GM21360 (cell line): ENCODE measurements at regions not wholly inside any gene's neighbourhood (a gene's known extent, or its start where the extent isn't known, plus 50 kb on each side); places are given as distances from the start of the nearest gene placed in this dataset.
A peak's percentile ranks its signal among the peaks of the same experiment; 100 is the strongest.
"Not testable (repeated sequence)": the region's sequence is repeated elsewhere in the genome, so short reads cannot be mapped to it uniquely, and the experiment has no call there.

Experiments
- ATAC-seq: cut with Tn5 transposase; IDR thresholded peaks from one replicate; pipeline ENCODE4 v1.9.1; 2021; ENCODE audit warnings: mild to moderate bottlenecking, moderate library complexity; ENCODE audit not compliant: unreplicated experiment

GRCh38 chr4:181051931-181052330 is 1191.3 kb upstream of the TENM3 start:
- ATAC-seq: no peak

- ATAC-seq: no peak
Observed at GRCh38 chr4:181061787-181062186, 1181.4 kb upstream of the TENM3 start.

- ATAC-seq: no peak
Observed at GRCh38 chr4:181063212-181063611, 1180.0 kb upstream of the TENM3 start.

- no peak for ATAC-seq
Observed at GRCh38 chr4:181077341-181077740, 1165.9 kb upstream of the TENM3 start.

GRCh38 chr4:181078196-181078595 is 1165.0 kb upstream of the TENM3 start:
- no peak for ATAC-seq

GRCh38 chr4:181083757-181084361 is 1159.3 kb upstream of the TENM3 start:
- ATAC-seq: no peak

GRCh38 chr4:181085557-181085956 is 1157.6 kb upstream of the TENM3 start:
- ATAC-seq: no peak

GRCh38 chr4:181105487-181105886 is 1137.7 kb upstream of the TENM3 start:
- no peak for ATAC-seq

- no peak for ATAC-seq
Observed at GRCh38 chr4:181106398-181106797, 1136.8 kb upstream of the TENM3 start.

- ATAC-seq: no peak
Observed at GRCh38 chr4:181108237-181108636, 1135.0 kb upstream of the TENM3 start.

GRCh38 chr4:181119186-181119585 is 1124.0 kb upstream of the TENM3 start:
- ATAC-seq: no peak

GRCh38 chr4:181121733-181122132 is 1121.5 kb upstream of the TENM3 start:
- no peak for ATAC-seq

- ATAC-seq: no peak
Observed at GRCh38 chr4:181127171-181127570, 1116.0 kb upstream of the TENM3 start.

- ATAC-seq: not testable (repeated sequence)
Observed at GRCh38 chr4:181130317-181130716, 1112.9 kb upstream of the TENM3 start.

GRCh38 chr4:181137351-181137750 is 1105.9 kb upstream of the TENM3 start:
- ATAC-seq: no peak

GRCh38 chr4:181138116-181138515 is 1105.1 kb upstream of the TENM3 start:
- no peak for ATAC-seq

GRCh38 chr4:181140037-181140603 is 1103.1 kb upstream of the TENM3 start:
- no peak for ATAC-seq

GRCh38 chr4:181143250-181143854 is 1099.8 kb upstream of the TENM3 start:
- ATAC-seq: peak; percentile 85

GRCh38 chr4:181146051-181146450 is 1097.2 kb upstream of the TENM3 start:
- ATAC-seq: no peak

- ATAC-seq: no peak
Observed at GRCh38 chr4:181147416-181147951, 1095.7 kb upstream of the TENM3 start.

GRCh38 chr4:181148470-181148869 is 1094.7 kb upstream of the TENM3 start:
- ATAC-seq: no peak

GRCh38 chr4:181150191-181150590 is 1093.0 kb upstream of the TENM3 start:
- no peak for ATAC-seq
